ENCODE measurements at regions not wholly inside any gene's neighbourhood (a gene's known extent, or its start where the extent isn't known, plus 50 kb on each side); places are given as distances from the start of the nearest gene placed in this dataset.

DNA sequence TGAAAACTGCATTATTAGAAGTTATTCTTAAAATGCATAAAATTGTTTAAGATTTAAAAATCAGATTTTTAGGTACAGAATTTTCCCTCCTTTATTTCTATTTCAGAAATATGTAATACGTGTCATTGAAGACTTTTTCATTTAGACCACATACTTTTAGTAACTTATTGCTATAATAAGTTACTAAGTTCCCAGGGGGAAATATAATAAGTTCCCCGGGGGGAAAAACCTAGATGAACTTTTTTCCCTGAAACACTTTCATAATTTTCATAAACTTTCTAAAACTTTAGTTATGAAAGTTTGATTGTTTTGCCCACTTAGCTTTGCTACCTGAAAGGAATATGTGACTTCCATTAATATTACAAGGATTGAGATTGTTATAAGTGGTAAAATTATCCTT is 1341.5 kb upstream of the IGFBP7 start:
- Histone ChIP-seq H3K4ac (ENCODE audit: low read depth, low read length) (no peak overlapping the region), H3K56ac (ENCODE audit: insufficient read length, low read depth, low read length) (no peak overlapping the region), H3K9ac (ENCODE audit: extremely low read depth, insufficient read length, low read length) (no peak overlapping the region), H4K91ac (ENCODE audit: insufficient read length, low read depth, low read length) (no peak overlapping the region), H3K79me2 (ENCODE audit: insufficient read depth, low read length) (no peaks in the 10 kb centered on the region), H2BK12ac (ENCODE audit: insufficient read length, low read depth, low read length) (no peak overlapping the region), H3K4me1 (ENCODE audit: insufficient read depth, low read length) (no peaks in the 10 kb centered on the region), H3K27ac (ENCODE audit: insufficient read length, low read depth, low read length) (no peak overlapping the region), H2BK15ac (ENCODE audit: low read depth, low read length) (no peak overlapping the region), H3K23me2 (ENCODE audit: insufficient read length, low read depth, low read length, poor library complexity, severe bottlenecking) (no peaks in the 10 kb centered on the region), H2AFZ (ENCODE audit: low read length) (no peak overlapping the region), H4K5ac (ENCODE audit: insufficient read length, low read depth, low read length) (no peak overlapping the region), H2AK5ac (ENCODE audit: insufficient read length, low read length) (no peak overlapping the region), H3K23ac (ENCODE audit: insufficient read length, low read depth, low read length) (no peak overlapping the region), H3K79me1 (ENCODE audit: insufficient read depth, low read depth, low read length, poor library complexity, severe bottlenecking) (no peaks in the 10 kb centered on the region), H2BK5ac (ENCODE audit: insufficient read length, low read length) (no peak overlapping the region), H3T11ph (ENCODE audit: low read length) (no peak overlapping the region), H2BK20ac (ENCODE audit: low read depth, low read length, poor library complexity, severe bottlenecking) (no peak overlapping the region), H4K20me1 (ENCODE audit: control insufficient read depth, insufficient read depth, insufficient read length) (no peaks in the 10 kb centered on the region), H3K27me3 (ENCODE audit: insufficient read depth, low read length) (no peaks in the 10 kb centered on the region), H3K9me3 (ENCODE audit: control insufficient read depth, low read depth, low read length) (no peaks in the 10 kb centered on the region), H3K4me2 (ENCODE audit: insufficient read depth, insufficient read length, low read length) (no peak overlapping the region), H2BK120ac (ENCODE audit: low read depth, low read length, poor library complexity, severe bottlenecking) (no peak overlapping the region), H4K8ac (replicated peaks; ENCODE audit: insufficient read length, low read depth, low read length) (no peak overlapping the region), H3K18ac (ENCODE audit: insufficient read length, low read depth, low read length) (no peak overlapping the region), H3K14ac (ENCODE audit: insufficient read depth, low read length) (no peak overlapping the region)
- TF ChIP-seq, protein P1, sequence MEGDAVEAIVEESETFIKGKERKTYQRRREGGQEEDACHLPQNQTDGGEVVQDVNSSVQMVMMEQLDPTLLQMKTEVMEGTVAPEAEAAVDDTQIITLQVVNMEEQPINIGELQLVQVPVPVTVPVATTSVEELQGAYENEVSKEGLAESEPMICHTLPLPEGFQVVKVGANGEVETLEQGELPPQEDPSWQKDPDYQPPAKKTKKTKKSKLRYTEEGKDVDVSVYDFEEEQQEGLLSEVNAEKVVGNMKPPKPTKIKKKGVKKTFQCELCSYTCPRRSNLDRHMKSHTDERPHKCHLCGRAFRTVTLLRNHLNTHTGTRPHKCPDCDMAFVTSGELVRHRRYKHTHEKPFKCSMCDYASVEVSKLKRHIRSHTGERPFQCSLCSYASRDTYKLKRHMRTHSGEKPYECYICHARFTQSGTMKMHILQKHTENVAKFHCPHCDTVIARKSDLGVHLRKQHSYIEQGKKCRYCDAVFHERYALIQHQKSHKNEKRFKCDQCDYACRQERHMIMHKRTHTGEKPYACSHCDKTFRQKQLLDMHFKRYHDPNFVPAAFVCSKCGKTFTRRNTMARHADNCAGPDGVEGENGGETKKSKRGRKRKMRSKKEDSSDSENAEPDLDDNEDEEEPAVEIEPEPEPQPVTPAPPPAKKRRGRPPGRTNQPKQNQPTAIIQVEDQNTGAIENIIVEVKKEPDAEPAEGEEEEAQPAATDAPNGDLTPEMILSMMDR (conservative IDR thresholded peaks at IDR 0.05) = no peak
- no peak for DNase-seq
- H3K4me3 Mint-ChIP-seq = no peak overlapping the region
- no peaks in the 10 kb centered on the region for H3K27me3 Mint-ChIP-seq (ENCODE audit: low read depth)
- no CpG with 5 or more reads among the region's 2 CpGs for WGBS (ENCODE audit: extremely low coverage, insufficient read length, low lambda C conversion rate)
- no peaks in the 10 kb centered on the region; a peak in 2 of 5 replicates for H3K9me3 Mint-ChIP-seq
- no peak overlapping the region for H3K27ac Mint-ChIP-seq
- no peaks in the 10 kb centered on the region; a peak in 2 of 7 replicates for H3K36me3 Mint-ChIP-seq (ENCODE audit: insufficient read depth in 1 of 3, low read depth in 3 of 3)
- H3K4me1 Mint-ChIP-seq = peaks cover 5% of the 10 kb centered on the region in 2 experiments
